CD14-positive monocyte (primary cell): ENCODE measurements at regions not wholly inside any gene's neighbourhood (a gene's known extent, or its start where the extent isn't known, plus 50 kb on each side); places are given as distances from the start of the nearest gene placed in this dataset.

Experiments
- DNase-seq, 3 donors: peaks; one replicate each; pipeline ENCODE4 v3.0.0-alpha.2; 2011 to 2022
- H2AFZ ChIP-seq: 2 replicates; pipeline ENCODE4 v1.6.0; 2012; ENCODE audit warnings: mild to moderate bottlenecking, low read depth, low read length, inconsistent platforms; ENCODE audit not compliant: insufficient read depth, poor library complexity, severe bottlenecking
- H3K27ac ChIP-seq, 2 donors: 1 replicate in 1 of 2; 2 replicates in 1 of 2; pipeline ENCODE4 v1.5.1; 2012 to 2013; ENCODE audit warnings: low read length in 2 of 2, control low read depth in 1 of 2, inconsistent platforms in 1 of 2, low read depth in 1 of 2, mild to moderate bottlenecking in 1 of 2
- H3K27me3 ChIP-seq, 2 donors: one replicate each; pipeline versions ENCODE4 v1.6.0 to v1.6.1; 2011 to 2013; ENCODE audit warnings: low read length in 2 of 2; ENCODE audit not compliant: control insufficient read depth in 2 of 2, insufficient read depth in 2 of 2
- H3K36me3 ChIP-seq, 2 donors: replicated peaks in 1 of 2; 1 replicate in 1 of 2; 2 replicates in 1 of 2; pipeline versions ENCODE4 v1.5.1 to v1.6.1; 2012 to 2013; ENCODE audit warnings: low read length in 2 of 2, control low read depth in 1 of 2, inconsistent platforms in 1 of 2, mild to moderate bottlenecking in 1 of 2; ENCODE audit not compliant: insufficient read depth in 2 of 2, control insufficient read depth in 1 of 2
- H3K4me1 ChIP-seq, 2 donors: 1 replicate in 1 of 2; 2 replicates in 1 of 2; pipeline versions ENCODE4 v1.5.1 to v1.6.1; 2012 to 2013; ENCODE audit warnings: low read length in 2 of 2, control low read depth in 1 of 2, inconsistent platforms in 1 of 2, mild to moderate bottlenecking in 1 of 2, moderate library complexity in 1 of 2; ENCODE audit not compliant: insufficient read depth in 2 of 2, control insufficient read depth in 1 of 2
- H3K4me2 ChIP-seq: replicated peaks from 2 replicates; pipeline ENCODE3; 2012; ENCODE audit warnings: low read length, moderate library complexity, mild to moderate bottlenecking; ENCODE audit not compliant: poor library complexity, severe bottlenecking; ENCODE audit errors: extremely low read depth
- H3K4me3 ChIP-seq, 3 experiments: fragments of 200-600 bp in 1 of 3; sonication (generic) in 1 of 3; replicated peaks in 1 of 3; 1 replicate in 2 of 3; 2 replicates in 1 of 3; pipeline ENCODE4 v1.5.1; 2011 to 2013; ENCODE audit warnings: low read length in 3 of 3, mild to moderate bottlenecking in 3 of 3, control low read depth in 2 of 3, low read depth in 2 of 3, inconsistent platforms in 1 of 3, moderate library complexity in 1 of 3
- H3K79me2 ChIP-seq: 2 replicates; pipeline ENCODE4 v1.6.0; 2012; ENCODE audit warnings: mild to moderate bottlenecking, control low read depth, inconsistent platforms, low read length, moderate library complexity; ENCODE audit not compliant: insufficient read depth
- H3K9ac ChIP-seq: 2 replicates; pipeline ENCODE4 v1.6.0; 2017; ENCODE audit warnings: low read length, mild to moderate bottlenecking; ENCODE audit not compliant: insufficient read depth, poor library complexity, severe bottlenecking
- H3K9me3 ChIP-seq, 2 donors: replicated peaks in 1 of 2; 1 replicate in 1 of 2; 2 replicates in 1 of 2; pipeline versions ENCODE4 v1.5.1 to v1.6.1; 2012 to 2013; ENCODE audit warnings: low read length in 2 of 2, control low read depth in 1 of 2; ENCODE audit not compliant: control insufficient read depth in 1 of 2, insufficient read depth in 1 of 2
- H4K20me1 ChIP-seq: 2 replicates; pipeline ENCODE4 v1.6.0; 2012; ENCODE audit warnings: mild to moderate bottlenecking, low read length, control low read depth, moderate library complexity; ENCODE audit not compliant: insufficient read depth
- H3K27ac Mint-ChIP-seq, 7 donors: one replicate each; pipeline ENCODE4 v1.8.0; 2020; ENCODE audit warnings: mild to moderate bottlenecking in 7 of 7, mixed read lengths in 7 of 7, moderate library complexity in 6 of 7, inconsistent platforms in 2 of 7
- H3K27me3 Mint-ChIP-seq, 3 donors: one replicate each; pipeline ENCODE4 v1.8.0; 2021 to 2022; ENCODE audit warnings: low read depth in 3 of 3, mild to moderate bottlenecking in 3 of 3, mixed read lengths in 3 of 3, moderate library complexity in 3 of 3, inconsistent platforms in 1 of 3
- H3K36me3 Mint-ChIP-seq, 2 donors: one replicate each; pipeline ENCODE4 v1.8.0; 2020; ENCODE audit warnings: mixed read lengths in 2 of 2, inconsistent platforms in 1 of 2, mild to moderate bottlenecking in 1 of 2
- H3K4me1 Mint-ChIP-seq: one replicate; pipeline ENCODE4 v1.8.0; 2020; ENCODE audit warnings: mild to moderate bottlenecking, mixed read lengths
- H3K4me3 Mint-ChIP-seq, 2 donors: one replicate each; pipeline ENCODE4 v1.8.0; 2020; ENCODE audit warnings: mild to moderate bottlenecking in 2 of 2, mixed read lengths in 2 of 2, moderate library complexity in 1 of 2
- H3K9me3 Mint-ChIP-seq, 7 donors: one replicate each; pipeline ENCODE4 v1.8.0; 2020 to 2022; ENCODE audit warnings: mixed read lengths in 7 of 7, mild to moderate bottlenecking in 6 of 7, moderate library complexity in 6 of 7, inconsistent platforms in 2 of 7
- CTCF ChIP-seq: fragments of 200-600 bp; IDR thresholded peaks from one replicate; pipeline ENCODE4 v1.8.0; 2022; ENCODE audit warnings: antibody characterized with exemption, mild to moderate bottlenecking
- WGBS: methylation state at CpG from one replicate; pipeline ENCODE4 v1.1.5; 2013; ENCODE audit warnings: missing lambda C conversion rate; ENCODE audit not compliant: insufficient coverage; 5-methylcytosine and 5-hydroxymethylcytosine counted together
- intact Hi-C, 2 donors: fragments of 100-400 bp; cut with micrococcal nuclease; formaldehyde crosslinking; loops; one replicate each; pipeline versions ENCODE4 v1.15.0 to v1.15.1; 2023

- Histone ChIP-seq H3K4me1 (no peaks in the 10 kb centered on the region), H3K9ac (no peak overlapping the region), H3K27ac (no peak overlapping the region), H3K27me3 (no peaks in the 10 kb centered on the region), H3K9me3 (no peaks in the 10 kb centered on the region), H2AFZ (no peak overlapping the region), H3K36me3 (no peaks in the 10 kb centered on the region), H3K79me2 (no peaks in the 10 kb centered on the region), H3K4me3 (no peak overlapping the region), H3K4me2 (no peak overlapping the region), H4K20me1 (no peaks in the 10 kb centered on the region)
- H3K36me3 Mint-ChIP-seq, result no peaks in the 10 kb centered on the region
- intact Hi-C loops, result no loop called here
- H3K4me1 Mint-ChIP-seq, result no peaks in the 10 kb centered on the region
- H3K27ac Mint-ChIP-seq, result no peak overlapping the region
- no peaks in the 10 kb centered on the region for H3K9me3 Mint-ChIP-seq
- no peak for DNase-seq
- peaks cover 0 to 2% (median 0%) of the 10 kb centered on the region in 3 donors for H3K27me3 Mint-ChIP-seq
- no peak overlapping the region for H3K4me3 Mint-ChIP-seq
- no CpG with 5 or more reads among the region's 1 CpG for WGBS
- TF ChIP-seq CTCF, result no peak
These were observed 71.7 kb upstream of the PELI2 start for GRCh38 chr14:56046546-56046945.

- Mint-ChIP-seq H3K4me1 (no peaks in the 10 kb centered on the region), H3K27me3 (peaks cover 0 to 2% (median 0%) of the 10 kb centered on the region in 3 donors), H3K9me3 (no peaks in the 10 kb centered on the region), H3K36me3 (no peaks in the 10 kb centered on the region), H3K27ac (no peak overlapping the region), H3K4me3 (no peak overlapping the region)
- H4K20me1 ChIP-seq, result no peaks in the 10 kb centered on the region
- no peak overlapping the region for H3K9ac ChIP-seq
- H3K27me3 ChIP-seq, result no peaks in the 10 kb centered on the region
- TF ChIP-seq CTCF, result no peak
- intact Hi-C loops, result no loop called here
- no peak overlapping the region for H3K4me2 ChIP-seq
- H3K36me3 ChIP-seq, result no peaks in the 10 kb centered on the region
- DNase-seq, result no peak
- H3K27ac ChIP-seq, result no peak overlapping the region
- no peaks in the 10 kb centered on the region for H3K9me3 ChIP-seq
- no peaks in the 10 kb centered on the region for H3K4me1 ChIP-seq
- no peaks in the 10 kb centered on the region for H3K79me2 ChIP-seq
- H3K4me3 ChIP-seq, result no peak overlapping the region
- no CpG with 5 or more reads among the region's 1 CpG for WGBS
- H2AFZ ChIP-seq, result no peak overlapping the region
These were observed 71.2 kb upstream of the PELI2 start for GRCh38 chr14:56046996-56047395.
